H1 (cell line): ENCODE measurements at regions not wholly inside any gene's neighbourhood (a gene's known extent, or its start where the extent isn't known, plus 50 kb on each side); places are given as distances from the start of the nearest gene placed in this dataset.

Experiments
- CTCF ChIA-PET: fragments of 300-600 bp; sonication (Branson Sonifier 250); formaldehyde crosslinking; loops from one replicate; lab custom pipeline; 2021; ENCODE audit not compliant: partially characterized antibody; lab: Charles Lee
- POLR2A ChIA-PET: fragments of 300-600 bp; sonication (Branson Sonifier 250); formaldehyde crosslinking; loops from one replicate; lab custom pipeline; 2021; ENCODE audit warnings: inconsistent platforms; ENCODE audit not compliant: partially characterized antibody; lab: Charles Lee
- DNase-seq, 2 experiments: peaks; one replicate each; pipeline versions ENCODE4 v3.0.0 to v3.0.0-alpha.2; 2010 to 2022; ENCODE audit warnings: low spot score in 2 of 2, low read depth in 1 of 2, mixed read lengths in 1 of 2
- FAIRE-seq: peaks from 2 replicates; lab custom pipeline; 2011; peaks lifted over from hg19 to GRCh38; lab: Jason Lieb, UNC
- H2AFZ ChIP-seq: 2 replicates; pipeline ENCODE4 v1.8.1; 2012; ENCODE audit warnings: low read length, inconsistent platforms
- H2AK5ac ChIP-seq: 2 replicates; pipeline ENCODE4 v1.6.1; 2013; ENCODE audit warnings: low read depth, low read length
- H2BK120ac ChIP-seq: replicated peaks from 2 replicates; pipeline ENCODE3; 2013; ENCODE audit warnings: low read depth, low read length, inconsistent platforms
- H2BK12ac ChIP-seq: 2 replicates; pipeline ENCODE4 v1.6.1; 2013; ENCODE audit warnings: low read depth, low read length
- H2BK15ac ChIP-seq: 2 replicates; pipeline ENCODE4 v1.6.1; 2013; ENCODE audit warnings: low read length
- H2BK20ac ChIP-seq: 2 replicates; pipeline ENCODE4 v1.6.1; 2013; ENCODE audit warnings: low read length
- H2BK5ac ChIP-seq: 2 replicates; pipeline ENCODE4 v1.6.1; 2013; ENCODE audit warnings: low read depth, low read length
- H3K14ac ChIP-seq: 2 replicates; pipeline ENCODE4 v1.6.1; 2013; ENCODE audit warnings: inconsistent platforms; ENCODE audit not compliant: insufficient read length
- H3K18ac ChIP-seq: 2 replicates; pipeline ENCODE4 v1.6.1; 2013; ENCODE audit warnings: low read length; ENCODE audit errors: extremely low read depth
- H3K23ac ChIP-seq: 2 replicates; pipeline ENCODE4 v1.6.1; 2013; ENCODE audit warnings: inconsistent platforms; ENCODE audit not compliant: insufficient read length
- H3K23me2 ChIP-seq: 2 replicates; pipeline ENCODE4 v1.6.1; 2013; ENCODE audit warnings: low read depth, low read length
- H3K27ac ChIP-seq: 2 replicates; pipeline ENCODE4 v1.6.1; 2011; ENCODE audit warnings: low read depth, low read length, inconsistent platforms
- H3K27me3 ChIP-seq, 4 experiments: replicated peaks in 1 of 4; 1 replicate in 1 of 4; 2 replicates in 3 of 4; pipeline versions ENCODE4 v1.6.1 to v1.8.1; 2011 to 2013; ENCODE audit warnings: low read length in 3 of 4, mild to moderate bottlenecking in 3 of 4, inconsistent platforms in 2 of 4, mixed read lengths in 2 of 4, moderate library complexity in 1 of 4; ENCODE audit not compliant: control insufficient read depth in 3 of 4, insufficient read depth in 3 of 4; ENCODE audit errors: extremely low read depth in 1 of 4
- H3K36me3 ChIP-seq, 4 experiments: 2 replicates each; pipeline versions ENCODE4 v1.6.1 to v1.8.1; 2011 to 2013; ENCODE audit warnings: mild to moderate bottlenecking in 4 of 4, low read length in 3 of 4, moderate library complexity in 2 of 4, control low read depth in 1 of 4, inconsistent platforms in 1 of 4; ENCODE audit not compliant: insufficient read depth in 4 of 4, control insufficient read depth in 2 of 4
- H3K4ac ChIP-seq: replicated peaks from 2 replicates; pipeline ENCODE3; 2013; ENCODE audit warnings: low read length, low read depth, mixed read lengths, inconsistent platforms; ENCODE audit not compliant: insufficient read length
- H3K4me1 ChIP-seq, 4 experiments: replicated peaks in 1 of 4; 1 replicate in 1 of 4; 2 replicates in 3 of 4; pipeline versions ENCODE4 v1.6.1 to v1.8.1; 2011 to 2013; ENCODE audit warnings: low read length in 3 of 4, inconsistent platforms in 2 of 4, mixed read lengths in 1 of 4; ENCODE audit not compliant: insufficient read depth in 4 of 4, control insufficient read depth in 3 of 4
- H3K4me2 ChIP-seq, 2 experiments: 2 replicates each; pipeline versions ENCODE4 v1.6.1 to v1.8.1; 2011 to 2013; ENCODE audit warnings: low read depth in 2 of 2, low read length in 2 of 2, control low read depth in 1 of 2, inconsistent platforms in 1 of 2, mild to moderate bottlenecking in 1 of 2; ENCODE audit not compliant: insufficient read depth in 1 of 2
- H3K4me3 ChIP-seq, 4 experiments: fragments of 200-600, 300-600 bp in 1 of 4; sonication (generic), shearing (Covaris generic), sonication (Bioruptor Twin) in 1 of 4; 2 replicates each; pipeline versions ENCODE4 v1.5.1 to v1.8.1; 2011 to 2016; ENCODE audit warnings: low read length in 4 of 4, low read depth in 3 of 4, control low read depth in 2 of 4, inconsistent platforms in 2 of 4, mild to moderate bottlenecking in 2 of 4, mixed read lengths in 1 of 4, moderate library complexity in 1 of 4; ENCODE audit not compliant: insufficient read depth in 2 of 4; ENCODE audit errors: extremely low read depth in 1 of 4
- H3K56ac ChIP-seq: replicated peaks from 2 replicates; pipeline ENCODE3; 2013; ENCODE audit warnings: low read depth, mild to moderate bottlenecking, mixed read lengths, low read length, inconsistent platforms; ENCODE audit not compliant: insufficient read length
- H3K79me1 ChIP-seq: 2 replicates; pipeline ENCODE4 v1.6.1; 2013; ENCODE audit warnings: low read depth, low read length, control low read depth
- H3K79me2 ChIP-seq, 2 experiments: 2 replicates each; pipeline versions ENCODE4 v1.6.1 to v1.8.1; 2012 to 2013; ENCODE audit warnings: low read length in 2 of 2, mild to moderate bottlenecking in 2 of 2, inconsistent platforms in 1 of 2; ENCODE audit not compliant: insufficient read depth in 2 of 2, control insufficient read depth in 1 of 2
- H3K9ac ChIP-seq, 4 experiments: replicated peaks in 1 of 4; 1 replicate in 1 of 4; 2 replicates in 3 of 4; pipeline versions ENCODE4 v1.6.1 to v1.8.1; 2011 to 2013; ENCODE audit warnings: low read depth in 3 of 4, low read length in 3 of 4, control low read depth in 2 of 4, mild to moderate bottlenecking in 2 of 4, moderate library complexity in 2 of 4, inconsistent platforms in 1 of 4; ENCODE audit errors: extremely low read depth in 1 of 4
- H3K9me3 ChIP-seq, 2 experiments: 2 replicates each; pipeline versions ENCODE4 v1.6.1 to v1.8.1; 2012 to 2013; ENCODE audit warnings: mild to moderate bottlenecking in 2 of 2, moderate library complexity in 2 of 2, control low read depth in 1 of 2, inconsistent platforms in 1 of 2, low read depth in 1 of 2, low read length in 1 of 2, mixed read lengths in 1 of 2; ENCODE audit not compliant: insufficient read depth in 2 of 2
- H4K20me1 ChIP-seq, 2 experiments: replicated peaks in 1 of 2; 2 replicates each; pipeline versions ENCODE3 to v1.8.1; 2011 to 2013; ENCODE audit warnings: inconsistent platforms in 2 of 2, low read length in 2 of 2, mild to moderate bottlenecking in 1 of 2; ENCODE audit not compliant: insufficient read depth in 2 of 2, control insufficient read depth in 1 of 2
- H4K5ac ChIP-seq: 2 replicates; pipeline ENCODE4 v1.6.1; 2013; ENCODE audit warnings: low read length, low read depth, mixed read lengths, inconsistent platforms; ENCODE audit not compliant: insufficient read length
- H4K8ac ChIP-seq: 2 replicates; pipeline ENCODE4 v1.8.0; 2013; ENCODE audit warnings: mild to moderate bottlenecking, moderate library complexity, low read length, inconsistent platforms; ENCODE audit not compliant: insufficient read depth; ENCODE audit errors: extremely low read depth
- H4K91ac ChIP-seq: replicated peaks from 2 replicates; pipeline ENCODE3; 2013; ENCODE audit warnings: low read length, mixed read lengths, inconsistent platforms; ENCODE audit not compliant: insufficient read length
- WGBS, 2 experiments: shearing (Covaris generic) in 1 of 2; methylation state at CpG; one replicate each; pipeline versions ENCODE4 v1.1.6 to v1.1.7; 2013 to 2015; ENCODE audit warnings: low lambda C conversion rate in 2 of 2, mixed read lengths in 2 of 2, inconsistent platforms in 1 of 2, low coverage in 1 of 2, missing lambda C conversion rate in 1 of 2; ENCODE audit not compliant: insufficient replicate concordance in 2 of 2, insufficient coverage in 1 of 2, insufficient read length in 1 of 2; ENCODE audit errors: extremely low coverage in 1 of 2, missing lambda C conversion rate in 1 of 2; 5-methylcytosine and 5-hydroxymethylcytosine counted together
- TF ChIP-seq, protein P1 (sequence below): fragments of 300-600 bp; sonication (generic); IDR thresholded peaks from 2 replicates; pipeline ENCODE4 v1.7.1; 2012; ENCODE audit warnings: low read length, moderate library complexity, mild to moderate bottlenecking, inconsistent platforms; ENCODE audit not compliant: insufficient replicate concordance

DNA sequence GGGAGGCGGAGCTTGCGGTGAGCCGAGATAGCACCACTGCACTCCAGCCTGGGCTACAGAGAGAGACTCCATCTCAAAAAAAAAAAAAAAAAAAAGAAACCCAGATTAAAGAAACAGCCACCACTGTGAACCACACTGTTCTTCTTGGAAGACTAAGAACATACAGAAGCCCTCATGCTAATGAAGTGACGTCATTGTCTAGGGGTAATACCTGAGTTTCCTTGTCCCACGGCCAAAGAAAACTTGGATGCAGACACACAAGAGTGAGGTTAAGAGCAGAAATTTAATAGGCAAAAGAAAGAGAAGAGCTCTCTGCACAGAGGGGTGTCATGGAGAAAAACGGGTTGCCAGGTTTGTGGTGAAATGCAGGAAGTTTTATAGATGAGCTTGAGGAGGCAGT, 691.6 kb downstream of the NLGN4X start:
- Histone ChIP-seq H3K18ac (no peak overlapping the region), H3K79me1 (no peaks in the 10 kb centered on the region), H3K23ac (no peak overlapping the region), H3K79me2 (no peaks in the 10 kb centered on the region), H3K56ac (no peak overlapping the region), H4K5ac (no peak overlapping the region), H3K4ac (no peak overlapping the region), H4K8ac (no peak overlapping the region), H3K4me2 (no peak overlapping the region), H3K36me3 (no peaks in the 10 kb centered on the region), H3K27ac (no peak overlapping the region), H2BK120ac (no peak overlapping the region), H4K20me1 (no peaks in the 10 kb centered on the region), H2BK20ac (no peak overlapping the region), H3K27me3 (no peaks in the 10 kb centered on the region), H3K9ac (no peak overlapping the region), H2BK12ac (no peak overlapping the region), H3K4me1 (no peaks in the 10 kb centered on the region), H2BK15ac (no peak overlapping the region), H2AK5ac (no peak overlapping the region), H3K14ac (no peak overlapping the region), H3K9me3 (no peaks in the 10 kb centered on the region), H2BK5ac (no peak overlapping the region), H2AFZ (no peak overlapping the region), H3K23me2 (no peaks in the 10 kb centered on the region), H3K4me3 (no peak overlapping the region), H4K91ac (no peak overlapping the region)
- no peak for DNase-seq
- 83% methylated on average over 1 of the region's 6 CpGs; no CpG with 5 or more reads in 1 of the 2 experiments for WGBS, 2 experiments
- CTCF ChIA-PET, result interaction anchor here (0.7 kb wide), 1 partner anchor 80 kb away, joined by 3 read pairs; no protein-coding TSS in a partner anchor
- peak; percentile 7 for FAIRE-seq
- POLR2A ChIA-PET, result no interaction called here
- TF ChIP-seq, protein P1, sequence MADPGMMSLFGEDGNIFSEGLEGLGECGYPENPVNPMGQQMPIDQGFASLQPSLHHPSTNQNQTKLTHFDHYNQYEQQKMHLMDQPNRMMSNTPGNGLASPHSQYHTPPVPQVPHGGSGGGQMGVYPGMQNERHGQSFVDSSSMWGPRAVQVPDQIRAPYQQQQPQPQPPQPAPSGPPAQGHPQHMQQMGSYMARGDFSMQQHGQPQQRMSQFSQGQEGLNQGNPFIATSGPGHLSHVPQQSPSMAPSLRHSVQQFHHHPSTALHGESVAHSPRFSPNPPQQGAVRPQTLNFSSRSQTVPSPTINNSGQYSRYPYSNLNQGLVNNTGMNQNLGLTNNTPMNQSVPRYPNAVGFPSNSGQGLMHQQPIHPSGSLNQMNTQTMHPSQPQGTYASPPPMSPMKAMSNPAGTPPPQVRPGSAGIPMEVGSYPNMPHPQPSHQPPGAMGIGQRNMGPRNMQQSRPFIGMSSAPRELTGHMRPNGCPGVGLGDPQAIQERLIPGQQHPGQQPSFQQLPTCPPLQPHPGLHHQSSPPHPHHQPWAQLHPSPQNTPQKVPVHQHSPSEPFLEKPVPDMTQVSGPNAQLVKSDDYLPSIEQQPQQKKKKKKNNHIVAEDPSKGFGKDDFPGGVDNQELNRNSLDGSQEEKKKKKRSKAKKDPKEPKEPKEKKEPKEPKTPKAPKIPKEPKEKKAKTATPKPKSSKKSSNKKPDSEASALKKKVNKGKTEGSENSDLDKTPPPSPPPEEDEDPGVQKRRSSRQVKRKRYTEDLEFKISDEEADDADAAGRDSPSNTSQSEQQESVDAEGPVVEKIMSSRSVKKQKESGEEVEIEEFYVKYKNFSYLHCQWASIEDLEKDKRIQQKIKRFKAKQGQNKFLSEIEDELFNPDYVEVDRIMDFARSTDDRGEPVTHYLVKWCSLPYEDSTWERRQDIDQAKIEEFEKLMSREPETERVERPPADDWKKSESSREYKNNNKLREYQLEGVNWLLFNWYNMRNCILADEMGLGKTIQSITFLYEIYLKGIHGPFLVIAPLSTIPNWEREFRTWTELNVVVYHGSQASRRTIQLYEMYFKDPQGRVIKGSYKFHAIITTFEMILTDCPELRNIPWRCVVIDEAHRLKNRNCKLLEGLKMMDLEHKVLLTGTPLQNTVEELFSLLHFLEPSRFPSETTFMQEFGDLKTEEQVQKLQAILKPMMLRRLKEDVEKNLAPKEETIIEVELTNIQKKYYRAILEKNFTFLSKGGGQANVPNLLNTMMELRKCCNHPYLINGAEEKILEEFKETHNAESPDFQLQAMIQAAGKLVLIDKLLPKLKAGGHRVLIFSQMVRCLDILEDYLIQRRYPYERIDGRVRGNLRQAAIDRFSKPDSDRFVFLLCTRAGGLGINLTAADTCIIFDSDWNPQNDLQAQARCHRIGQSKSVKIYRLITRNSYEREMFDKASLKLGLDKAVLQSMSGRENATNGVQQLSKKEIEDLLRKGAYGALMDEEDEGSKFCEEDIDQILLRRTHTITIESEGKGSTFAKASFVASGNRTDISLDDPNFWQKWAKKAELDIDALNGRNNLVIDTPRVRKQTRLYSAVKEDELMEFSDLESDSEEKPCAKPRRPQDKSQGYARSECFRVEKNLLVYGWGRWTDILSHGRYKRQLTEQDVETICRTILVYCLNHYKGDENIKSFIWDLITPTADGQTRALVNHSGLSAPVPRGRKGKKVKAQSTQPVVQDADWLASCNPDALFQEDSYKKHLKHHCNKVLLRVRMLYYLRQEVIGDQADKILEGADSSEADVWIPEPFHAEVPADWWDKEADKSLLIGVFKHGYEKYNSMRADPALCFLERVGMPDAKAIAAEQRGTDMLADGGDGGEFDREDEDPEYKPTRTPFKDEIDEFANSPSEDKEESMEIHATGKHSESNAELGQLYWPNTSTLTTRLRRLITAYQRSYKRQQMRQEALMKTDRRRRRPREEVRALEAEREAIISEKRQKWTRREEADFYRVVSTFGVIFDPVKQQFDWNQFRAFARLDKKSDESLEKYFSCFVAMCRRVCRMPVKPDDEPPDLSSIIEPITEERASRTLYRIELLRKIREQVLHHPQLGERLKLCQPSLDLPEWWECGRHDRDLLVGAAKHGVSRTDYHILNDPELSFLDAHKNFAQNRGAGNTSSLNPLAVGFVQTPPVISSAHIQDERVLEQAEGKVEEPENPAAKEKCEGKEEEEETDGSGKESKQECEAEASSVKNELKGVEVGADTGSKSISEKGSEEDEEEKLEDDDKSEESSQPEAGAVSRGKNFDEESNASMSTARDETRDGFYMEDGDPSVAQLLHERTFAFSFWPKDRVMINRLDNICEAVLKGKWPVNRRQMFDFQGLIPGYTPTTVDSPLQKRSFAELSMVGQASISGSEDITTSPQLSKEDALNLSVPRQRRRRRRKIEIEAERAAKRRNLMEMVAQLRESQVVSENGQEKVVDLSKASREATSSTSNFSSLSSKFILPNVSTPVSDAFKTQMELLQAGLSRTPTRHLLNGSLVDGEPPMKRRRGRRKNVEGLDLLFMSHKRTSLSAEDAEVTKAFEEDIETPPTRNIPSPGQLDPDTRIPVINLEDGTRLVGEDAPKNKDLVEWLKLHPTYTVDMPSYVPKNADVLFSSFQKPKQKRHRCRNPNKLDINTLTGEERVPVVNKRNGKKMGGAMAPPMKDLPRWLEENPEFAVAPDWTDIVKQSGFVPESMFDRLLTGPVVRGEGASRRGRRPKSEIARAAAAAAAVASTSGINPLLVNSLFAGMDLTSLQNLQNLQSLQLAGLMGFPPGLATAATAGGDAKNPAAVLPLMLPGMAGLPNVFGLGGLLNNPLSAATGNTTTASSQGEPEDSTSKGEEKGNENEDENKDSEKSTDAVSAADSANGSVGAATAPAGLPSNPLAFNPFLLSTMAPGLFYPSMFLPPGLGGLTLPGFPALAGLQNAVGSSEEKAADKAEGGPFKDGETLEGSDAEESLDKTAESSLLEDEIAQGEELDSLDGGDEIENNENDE, result no peak
